Keratinocyte (primary cell): ENCODE measurements at regions not wholly inside any gene's neighbourhood (a gene's known extent, or its start where the extent isn't known, plus 50 kb on each side); places are given as distances from the start of the nearest gene placed in this dataset.

Experiments
- EZH2 ChIP-seq: IDR thresholded peaks from one replicate; pipeline ENCODE4 v1.6.1; 2012; ENCODE audit warnings: inconsistent platforms, mild to moderate bottlenecking, low read length, moderate library complexity
- TF ChIP-seq, protein P1 (sequence below), 3 experiments: IDR thresholded peaks in 1 of 3; conservative IDR thresholded peaks in 1 of 3; optimal IDR thresholded peaks in 1 of 3; 2 replicates in 2 of 3; 3 replicates in 1 of 3; pipeline versions ENCODE3 to v1.5.1; 2011; ENCODE audit warnings: low read length in 3 of 3, mild to moderate bottlenecking in 3 of 3, moderate library complexity in 2 of 3, control low read depth in 1 of 3, inconsistent platforms in 1 of 3; ENCODE audit not compliant: insufficient read depth in 2 of 3; ENCODE audit errors: extremely low read depth in 1 of 3

- TF ChIP-seq, protein P1, sequence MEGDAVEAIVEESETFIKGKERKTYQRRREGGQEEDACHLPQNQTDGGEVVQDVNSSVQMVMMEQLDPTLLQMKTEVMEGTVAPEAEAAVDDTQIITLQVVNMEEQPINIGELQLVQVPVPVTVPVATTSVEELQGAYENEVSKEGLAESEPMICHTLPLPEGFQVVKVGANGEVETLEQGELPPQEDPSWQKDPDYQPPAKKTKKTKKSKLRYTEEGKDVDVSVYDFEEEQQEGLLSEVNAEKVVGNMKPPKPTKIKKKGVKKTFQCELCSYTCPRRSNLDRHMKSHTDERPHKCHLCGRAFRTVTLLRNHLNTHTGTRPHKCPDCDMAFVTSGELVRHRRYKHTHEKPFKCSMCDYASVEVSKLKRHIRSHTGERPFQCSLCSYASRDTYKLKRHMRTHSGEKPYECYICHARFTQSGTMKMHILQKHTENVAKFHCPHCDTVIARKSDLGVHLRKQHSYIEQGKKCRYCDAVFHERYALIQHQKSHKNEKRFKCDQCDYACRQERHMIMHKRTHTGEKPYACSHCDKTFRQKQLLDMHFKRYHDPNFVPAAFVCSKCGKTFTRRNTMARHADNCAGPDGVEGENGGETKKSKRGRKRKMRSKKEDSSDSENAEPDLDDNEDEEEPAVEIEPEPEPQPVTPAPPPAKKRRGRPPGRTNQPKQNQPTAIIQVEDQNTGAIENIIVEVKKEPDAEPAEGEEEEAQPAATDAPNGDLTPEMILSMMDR (optimal IDR thresholded peaks at IDR 0.05 in 1 of 3, IDR thresholded peaks at IDR 0.05 in 1 of 3, conservative IDR thresholded peaks at IDR 0.05 in 1 of 3; ENCODE audit: extremely low read depth in 1 of 3, insufficient read depth in 2 of 3, low read length in 3 of 3), result no peak
- no peak for TF ChIP-seq EZH2
These were observed 255.4 kb upstream of the MYO3A start for GRCh38 chr10:25678666-25679065.
